Naive thymus-derived CD4-positive, alpha-beta T cell (primary cell): ENCODE measurements at regions not wholly inside any gene's neighbourhood (a gene's known extent, or its start where the extent isn't known, plus 50 kb on each side); places are given as distances from the start of the nearest gene placed in this dataset.

Experiments
- ATAC-seq: fragments of 150-1000 bp; cut with Tn5 transposase; 2 replicates; pipeline ENCODE4 v1.10.0; 2021; ENCODE audit warnings: mild to moderate bottlenecking, moderate library complexity
- CTCF ChIA-PET: fragments of 350-600 bp; sonication (Branson Sonifier 250); formaldehyde crosslinking; loops from one replicate; lab custom pipeline; 2021; ENCODE audit warnings: antibody characterized with exemption; lab: Charles Lee
- POLR2A ChIA-PET: fragments of 350-600 bp; sonication (Branson Sonifier 250); formaldehyde crosslinking; loops from one replicate; lab custom pipeline; 2021; ENCODE audit warnings: antibody characterized with exemption, inconsistent platforms; lab: Charles Lee
- DNase-seq, 9 donors: peaks; one replicate each; pipeline versions ENCODE4 v3.0.0 to v3.0.0-alpha.2; 2020 to 2022; ENCODE audit warnings: mixed read lengths in 1 of 9
- H3K27ac ChIP-seq: one replicate; pipeline ENCODE4 v1.7.0; 2013; ENCODE audit warnings: mild to moderate bottlenecking, low read depth, low read length, moderate library complexity
- H3K27me3 ChIP-seq, 2 donors: one replicate each; pipeline ENCODE4 v1.7.0; 2013; ENCODE audit warnings: low read length in 2 of 2, mild to moderate bottlenecking in 2 of 2, moderate library complexity in 2 of 2; ENCODE audit not compliant: control insufficient read depth in 2 of 2, insufficient read depth in 2 of 2
- H3K36me3 ChIP-seq, 3 experiments: 1 replicate in 2 of 3; 2 replicates in 1 of 3; pipeline ENCODE4 v1.7.0; 2013; ENCODE audit warnings: low read length in 3 of 3, mild to moderate bottlenecking in 3 of 3, moderate library complexity in 1 of 3; ENCODE audit not compliant: insufficient read depth in 3 of 3, control insufficient read depth in 2 of 3
- H3K4me1 ChIP-seq, 2 donors: one replicate each; pipeline ENCODE4 v1.7.0; 2013; ENCODE audit warnings: low read length in 2 of 2, mild to moderate bottlenecking in 2 of 2, moderate library complexity in 1 of 2; ENCODE audit not compliant: control insufficient read depth in 2 of 2, insufficient read depth in 2 of 2
- H3K4me3 ChIP-seq: 2 replicates; pipeline ENCODE4 v1.7.0; 2013; ENCODE audit warnings: mild to moderate bottlenecking, low read length
- H3K9me3 ChIP-seq, 3 experiments: 1 replicate in 2 of 3; 2 replicates in 1 of 3; pipeline ENCODE4 v1.7.0; 2013; ENCODE audit warnings: low read length in 3 of 3; ENCODE audit not compliant: control insufficient read depth in 2 of 3
- H3K27ac Mint-ChIP-seq, 9 donors: one replicate each; pipeline ENCODE4 v1.8.0; 2020 to 2022; ENCODE audit warnings: mixed read lengths in 9 of 9, mild to moderate bottlenecking in 8 of 9, moderate library complexity in 5 of 9, inconsistent platforms in 2 of 9
- H3K27me3 Mint-ChIP-seq, 5 donors: one replicate each; pipeline ENCODE4 v1.8.0; 2021 to 2022; ENCODE audit warnings: mixed read lengths in 5 of 5, mild to moderate bottlenecking in 1 of 5
- H3K36me3 Mint-ChIP-seq, 5 donors: one replicate each; pipeline ENCODE4 v1.8.0; 2020 to 2022; ENCODE audit warnings: mixed read lengths in 5 of 5, mild to moderate bottlenecking in 3 of 5, inconsistent platforms in 1 of 5
- H3K4me1 Mint-ChIP-seq, 7 donors: one replicate each; pipeline ENCODE4 v1.8.0; 2020 to 2022; ENCODE audit warnings: mixed read lengths in 7 of 7, mild to moderate bottlenecking in 3 of 7, inconsistent platforms in 1 of 7
- H3K4me3 Mint-ChIP-seq, 10 donors: one replicate each; pipeline ENCODE4 v1.8.0; 2020 to 2022; ENCODE audit warnings: mild to moderate bottlenecking in 10 of 10, mixed read lengths in 10 of 10, moderate library complexity in 6 of 10, inconsistent platforms in 2 of 10
- H3K9me3 Mint-ChIP-seq, 11 donors: one replicate each; pipeline ENCODE4 v1.8.0; 2020 to 2022; ENCODE audit warnings: mixed read lengths in 11 of 11, mild to moderate bottlenecking in 4 of 11, inconsistent platforms in 1 of 11, moderate library complexity in 1 of 11
- intact Hi-C, 2 donors: fragments of 100-400 bp; cut with micrococcal nuclease; formaldehyde crosslinking; loops; one replicate each; pipeline ENCODE4 v1.15.1; 2023

GRCh38 chr1:201702936-201703335, 126.0 kb upstream of the IPO9 start:
- peaks cover 0 to 3% (median 0%) of the 10 kb centered on the region in 7 donors for H3K4me1 Mint-ChIP-seq
- Histone ChIP-seq H3K4me1 (no peaks in the 10 kb centered on the region), H3K36me3 (no peaks in the 10 kb centered on the region), H3K9me3 (no peaks in the 10 kb centered on the region), H3K27ac (no peak overlapping the region), H3K4me3 (no peak overlapping the region), H3K27me3 (peaks cover 3 to 4% of the 10 kb centered on the region in 2 donors)
- intact Hi-C loops: no loop called here
- H3K36me3 Mint-ChIP-seq: peaks cover 0 to 4% (median 0%) of the 10 kb centered on the region in 5 donors
- peaks cover 0 to 10% (median 0%) of the 10 kb centered on the region in 5 donors for H3K27me3 Mint-ChIP-seq
- H3K9me3 Mint-ChIP-seq: peaks cover 0 to 15% (median 3%) of the 10 kb centered on the region in 11 donors
- ATAC-seq (no peak), DNase-seq (no peak)
- no peak overlapping the region for H3K4me3 Mint-ChIP-seq
- H3K27ac Mint-ChIP-seq: no peak overlapping the region
- ChIA-PET CTCF (interaction anchor here (2.1 kb wide), 1 partner anchor 142 kb away, joined by 20 read pairs; no protein-coding TSS in a partner anchor), POLR2A (no interaction called here)

- ChIA-PET CTCF (interaction anchor here (1.2 to 2.1 kb wide), 2 partner anchors 9 to 143 kb away, joined by 3 to 20 read pairs; no protein-coding TSS in a partner anchor), POLR2A (no interaction called here)
- Mint-ChIP-seq H3K27me3 (peaks cover 0 to 7% (median 0%) of the 10 kb centered on the region in 5 donors), H3K9me3 (peaks cover 0 to 15% (median 3%) of the 10 kb centered on the region in 11 donors), H3K36me3 (peaks cover 0 to 4% (median 0%) of the 10 kb centered on the region in 5 donors), H3K4me1 (peaks cover 0 to 3% (median 0%) of the 10 kb centered on the region in 7 donors), H3K27ac (no peak overlapping the region), H3K4me3 (peak overlapping the region in 1 of 10 donors; percentile 14)
- Histone ChIP-seq H3K36me3 (no peaks in the 10 kb centered on the region), H3K4me1 (no peaks in the 10 kb centered on the region), H3K9me3 (no peaks in the 10 kb centered on the region), H3K4me3 (no peak overlapping the region), H3K27me3 (peaks cover 3 to 4% of the 10 kb centered on the region in 2 donors), H3K27ac (no peak overlapping the region)
- intact Hi-C loops: loop anchor here (1.0 to 2.0 kb wide), 2 partner anchors 145 to 221 kb away; no protein-coding TSS in a partner anchor
- DNase-seq (peak; percentile 13 to 69 (median 46)), ATAC-seq (peak; percentile 82)
Measured at GRCh38 chr1:201703621-201704438, 125.1 kb upstream of the IPO9 start.

- peaks cover 0 to 7% (median 0%) of the 10 kb centered on the region in 5 donors for H3K27me3 Mint-ChIP-seq
- DNase-seq (no peak), ATAC-seq (no peak)
- H3K36me3 ChIP-seq: no peaks in the 10 kb centered on the region
- H3K27ac ChIP-seq: no peak overlapping the region
- H3K4me1 ChIP-seq: no peaks in the 10 kb centered on the region
- ChIA-PET POLR2A (no interaction called here), CTCF (interaction anchor here (1.2 to 2.1 kb wide), 2 partner anchors 9 to 144 kb away, joined by 3 to 20 read pairs; no protein-coding TSS in a partner anchor)
- peaks cover 3 to 4% of the 10 kb centered on the region in 2 donors for H3K27me3 ChIP-seq
- H3K9me3 ChIP-seq: no peaks in the 10 kb centered on the region
- H3K4me3 Mint-ChIP-seq: no peak overlapping the region
- no peak overlapping the region for H3K27ac Mint-ChIP-seq
- peaks cover 0 to 4% (median 0%) of the 10 kb centered on the region in 5 donors for H3K36me3 Mint-ChIP-seq
- H3K9me3 Mint-ChIP-seq: peaks cover 0 to 15% (median 3%) of the 10 kb centered on the region in 11 donors
- intact Hi-C loops: loop anchor here (1.0 to 2.0 kb wide), 2 partner anchors 145 to 222 kb away; no protein-coding TSS in a partner anchor
- peaks cover 0 to 3% (median 0%) of the 10 kb centered on the region in 7 donors for H3K4me1 Mint-ChIP-seq
- H3K4me3 ChIP-seq: no peak overlapping the region
Measured at GRCh38 chr1:201704439-201704792, 124.5 kb upstream of the IPO9 start.

- Mint-ChIP-seq H3K4me3 (no peak overlapping the region), H3K27me3 (peaks cover 0 to 7% (median 0%) of the 10 kb centered on the region in 5 donors), H3K9me3 (peaks cover 0 to 12% (median 3%) of the 10 kb centered on the region in 11 donors), H3K4me1 (peaks cover 0 to 3% (median 0%) of the 10 kb centered on the region in 7 donors), H3K36me3 (peaks cover 0 to 4% (median 0%) of the 10 kb centered on the region in 5 donors), H3K27ac (no peak overlapping the region)
- H3K27ac ChIP-seq: no peak overlapping the region
- intact Hi-C loops: loop anchor here in 1 of 2 donors (2.0 kb wide), 1 partner anchor 223 kb away; no protein-coding TSS in a partner anchor
- no peak for ATAC-seq
- no peak overlapping the region for H3K4me3 ChIP-seq
- peaks cover 3 to 4% of the 10 kb centered on the region in 2 donors for H3K27me3 ChIP-seq
- H3K36me3 ChIP-seq: no peaks in the 10 kb centered on the region
- CTCF ChIA-PET: interaction anchor here (1.1 to 1.2 kb wide), 2 partner anchors 8 to 144 kb away, joined by 3 read pairs; no protein-coding TSS in a partner anchor
- no peaks in the 10 kb centered on the region for H3K4me1 ChIP-seq
- POLR2A ChIA-PET: no interaction called here
- no peak for DNase-seq
- H3K9me3 ChIP-seq: no peaks in the 10 kb centered on the region
Measured at GRCh38 chr1:201705389-201705788, 123.6 kb upstream of the IPO9 start.

GRCh38 chr1:201706109-201706508, 122.8 kb upstream of the IPO9 start:
- H3K27me3 ChIP-seq: peaks cover 3 to 4% of the 10 kb centered on the region in 2 donors
- Mint-ChIP-seq H3K4me3 (no peak overlapping the region), H3K27ac (no peak overlapping the region), H3K36me3 (peaks cover 0 to 4% (median 0%) of the 10 kb centered on the region in 5 donors), H3K9me3 (peaks cover 0 to 11% (median 3%) of the 10 kb centered on the region in 11 donors), H3K4me1 (peaks cover 0 to 3% (median 0%) of the 10 kb centered on the region in 7 donors), H3K27me3 (peaks cover 0 to 7% (median 0%) of the 10 kb centered on the region in 5 donors)
- ChIA-PET CTCF (interaction anchor here (1.1 kb wide), 1 partner anchor 145 kb away, joined by 3 read pairs; no protein-coding TSS in a partner anchor), POLR2A (no interaction called here)
- H3K4me3 ChIP-seq: no peak overlapping the region
- H3K36me3 ChIP-seq: no peaks in the 10 kb centered on the region
- intact Hi-C loops: no loop called here
- DNase-seq (no peak), ATAC-seq (no peak)
- no peaks in the 10 kb centered on the region for H3K4me1 ChIP-seq
- no peak overlapping the region for H3K27ac ChIP-seq
- no peaks in the 10 kb centered on the region for H3K9me3 ChIP-seq

GRCh38 chr1:201707027-201707426, 121.9 kb upstream of the IPO9 start:
- peaks cover 0 to 3% (median 0%) of the 10 kb centered on the region in 7 donors for H3K4me1 Mint-ChIP-seq
- H3K27ac Mint-ChIP-seq: no peak overlapping the region
- no peaks in the 10 kb centered on the region for H3K9me3 ChIP-seq
- H3K4me1 ChIP-seq: no peaks in the 10 kb centered on the region
- ATAC-seq: no peak
- peaks cover 0 to 4% (median 0%) of the 10 kb centered on the region in 5 donors for H3K36me3 Mint-ChIP-seq
- H3K27ac ChIP-seq: no peak overlapping the region
- no peak overlapping the region for H3K4me3 ChIP-seq
- DNase-seq: no peak
- H3K27me3 ChIP-seq: peaks cover 3 to 4% of the 10 kb centered on the region in 2 donors
- ChIA-PET CTCF (interaction anchor here (1.7 kb wide), 1 partner anchor 145 kb away, joined by 3 read pairs; no protein-coding TSS in a partner anchor), POLR2A (no interaction called here)
- H3K9me3 Mint-ChIP-seq: peaks cover 0 to 4% (median 0%) of the 10 kb centered on the region in 11 donors
- H3K27me3 Mint-ChIP-seq: peaks cover 0 to 7% (median 0%) of the 10 kb centered on the region in 5 donors
- no peak overlapping the region for H3K4me3 Mint-ChIP-seq
- H3K36me3 ChIP-seq: no peaks in the 10 kb centered on the region
- intact Hi-C loops: no loop called here
